ENCODE measurements at regions not wholly inside any gene's neighbourhood (a gene's known extent, or its start where the extent isn't known, plus 50 kb on each side); places are given as distances from the start of the nearest gene placed in this dataset.
"Not testable (repeated sequence)": the region's sequence is repeated elsewhere in the genome, so short reads cannot be mapped to it uniquely, and the experiment has no call there.

DNA sequence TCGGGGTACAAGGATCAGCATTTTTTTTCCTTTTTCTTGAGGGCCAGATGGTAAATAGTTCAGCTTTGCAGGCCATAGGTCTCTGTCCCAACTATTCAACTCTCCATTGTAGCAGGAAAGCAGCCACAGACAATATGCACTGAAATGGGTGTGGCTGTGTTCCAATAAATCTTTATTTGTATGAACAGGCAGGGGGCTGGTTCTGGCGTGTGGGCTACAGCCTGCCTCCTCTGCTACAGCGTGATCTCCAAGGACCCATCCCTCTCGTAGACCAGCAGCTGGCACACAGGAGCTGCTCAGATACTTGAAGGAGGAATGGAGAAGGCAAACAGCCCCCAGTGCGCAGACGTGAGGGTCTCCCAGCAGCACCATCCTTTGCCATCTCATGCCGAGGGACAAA is 91.8 kb upstream of the FRG2C start:
- WGBS (ENCODE audit: insufficient coverage, insufficient replicate concordance, low lambda C conversion rate, missing lambda C conversion rate) = 9% methylated on average over 7 of the region's 7 CpGs
- H3K79me2 ChIP-seq (ENCODE audit: control insufficient read depth, insufficient read depth, low read length); H3K4me2 ChIP-seq (ENCODE audit: control insufficient read depth, insufficient read depth); SMC1A ChIA-PET (ENCODE audit: uncharacterized antibody, unreplicated experiment); H3K27ac ChIP-seq (ENCODE audit: control insufficient read depth, insufficient read depth); H3K9ac ChIP-seq (ENCODE audit: control insufficient read depth, insufficient read depth, low read length); POLR2A ChIA-PET; in situ Hi-C loops (cut with MboI); RAD21 ChIA-PET (ENCODE audit: unreplicated experiment); H3K9me3 ChIP-seq (replicated peaks; ENCODE audit: control insufficient read depth, insufficient read depth, low read length); DNase-seq (ENCODE audit: low read depth, low spot score); H3K4me3 ChIP-seq; FAIRE-seq; H3K27me3 ChIP-seq (replicated peaks in 1 of 2; ENCODE audit: control insufficient read depth in 2 of 2, insufficient read depth in 2 of 2, low read length in 1 of 2); BruUV-seq (replicated peaks); H3K36me3 ChIP-seq (ENCODE audit: control insufficient read depth in 2 of 2, insufficient read depth in 2 of 2, low read length in 1 of 2); CTCF ChIA-PET; intact Hi-C loops (cut with micrococcal nuclease; ENCODE audit: unreplicated experiment); ATAC-seq; H3K4me1 ChIP-seq (ENCODE audit: control insufficient read depth, insufficient read depth, low read length); H2AFZ ChIP-seq (ENCODE audit: control insufficient read depth, low read depth, low read length); H4K20me1 ChIP-seq (ENCODE audit: control insufficient read depth, insufficient read depth): not testable (repeated sequence)

DNA sequence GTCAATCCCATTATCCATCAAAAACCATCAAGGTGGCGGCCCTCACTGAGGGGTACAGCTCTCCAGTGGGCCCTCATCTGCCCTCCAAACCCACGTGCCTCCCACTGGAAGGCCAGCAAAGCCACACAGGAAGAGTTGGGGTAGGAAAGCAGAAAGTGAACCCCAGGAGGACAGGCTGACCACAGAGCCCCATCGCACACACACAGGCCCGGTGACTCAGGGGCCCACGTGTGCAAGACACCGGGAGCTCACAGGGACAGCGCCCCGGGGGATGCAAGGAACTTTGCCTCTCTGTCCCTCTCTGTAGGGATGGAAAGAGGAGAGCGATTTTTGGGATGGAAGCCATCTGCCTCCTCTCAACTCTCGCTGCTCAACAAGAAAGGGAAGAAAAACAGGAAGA is 85.0 kb upstream of the FRG2C start:
- H3K9ac ChIP-seq (ENCODE audit: control insufficient read depth, insufficient read depth, low read length); H3K4me2 ChIP-seq (ENCODE audit: control insufficient read depth, insufficient read depth); DNase-seq (ENCODE audit: low read depth, low spot score); H3K27me3 ChIP-seq (replicated peaks in 1 of 2; ENCODE audit: control insufficient read depth in 2 of 2, insufficient read depth in 2 of 2, low read length in 1 of 2); H4K20me1 ChIP-seq (ENCODE audit: control insufficient read depth, insufficient read depth); SMC1A ChIA-PET (ENCODE audit: uncharacterized antibody, unreplicated experiment); POLR2A ChIA-PET; in situ Hi-C loops (cut with MboI); H3K36me3 ChIP-seq (ENCODE audit: control insufficient read depth in 2 of 2, insufficient read depth in 2 of 2, low read length in 1 of 2); H3K4me3 ChIP-seq; H3K27ac ChIP-seq (ENCODE audit: control insufficient read depth, insufficient read depth); ATAC-seq; RAD21 ChIA-PET (ENCODE audit: unreplicated experiment); H3K79me2 ChIP-seq (ENCODE audit: control insufficient read depth, insufficient read depth, low read length); BruUV-seq (replicated peaks); H3K9me3 ChIP-seq (replicated peaks; ENCODE audit: control insufficient read depth, insufficient read depth, low read length); intact Hi-C loops (cut with micrococcal nuclease; ENCODE audit: unreplicated experiment); H3K4me1 ChIP-seq (ENCODE audit: control insufficient read depth, insufficient read depth, low read length); FAIRE-seq; H2AFZ ChIP-seq (ENCODE audit: control insufficient read depth, low read depth, low read length): not testable (repeated sequence)
- CTCF ChIA-PET = interaction anchor here (1.1 to 1.4 kb wide), 2 partner anchors 387 to 430 kb away, joined by 3 read pairs; no protein-coding TSS in a partner anchor
- 23% methylated on average over 10 of the region's 10 CpGs for WGBS (ENCODE audit: insufficient coverage, insufficient replicate concordance, low lambda C conversion rate, missing lambda C conversion rate)

DNA sequence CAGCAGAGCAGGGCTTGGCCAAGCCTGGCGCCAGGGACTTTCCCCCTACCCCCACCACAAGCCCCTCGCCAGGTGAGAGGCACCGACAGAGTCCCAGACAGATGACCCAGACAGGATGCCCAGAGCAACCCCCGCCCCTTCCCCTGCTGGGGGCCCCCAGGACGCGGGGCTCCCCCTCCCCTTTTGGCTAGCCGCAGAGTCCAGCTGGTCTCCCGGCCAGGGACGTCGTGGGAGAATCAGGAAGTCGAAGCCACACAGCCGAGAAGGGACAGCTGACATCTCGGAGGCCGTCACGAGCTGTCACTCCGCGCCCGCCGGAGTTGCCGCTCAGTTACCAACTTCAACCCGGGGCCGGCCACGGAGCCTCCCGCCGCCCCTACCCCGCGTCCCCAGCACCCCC is 84.6 kb upstream of the FRG2C start:
- RAD21 ChIA-PET (ENCODE audit: unreplicated experiment) = not testable (repeated sequence)

More for the DNA sequence above, 84.6 kb upstream of the FRG2C start:
- H3K27ac ChIP-seq (ENCODE audit: control insufficient read depth, insufficient read depth); POLR2A ChIA-PET; H2AFZ ChIP-seq (ENCODE audit: control insufficient read depth, low read depth, low read length); DNase-seq (ENCODE audit: low read depth, low spot score); FAIRE-seq; H4K20me1 ChIP-seq (ENCODE audit: control insufficient read depth, insufficient read depth); H3K4me2 ChIP-seq (ENCODE audit: control insufficient read depth, insufficient read depth); intact Hi-C loops (cut with micrococcal nuclease; ENCODE audit: unreplicated experiment); H3K36me3 ChIP-seq (ENCODE audit: control insufficient read depth in 2 of 2, insufficient read depth in 2 of 2, low read length in 1 of 2); H3K79me2 ChIP-seq (ENCODE audit: control insufficient read depth, insufficient read depth, low read length); BruUV-seq (replicated peaks); H3K27me3 ChIP-seq (replicated peaks in 1 of 2; ENCODE audit: control insufficient read depth in 2 of 2, insufficient read depth in 2 of 2, low read length in 1 of 2); H3K4me3 ChIP-seq; in situ Hi-C loops (cut with MboI); H3K4me1 ChIP-seq (ENCODE audit: control insufficient read depth, insufficient read depth, low read length); ATAC-seq; H3K9ac ChIP-seq (ENCODE audit: control insufficient read depth, insufficient read depth, low read length); H3K9me3 ChIP-seq (replicated peaks; ENCODE audit: control insufficient read depth, insufficient read depth, low read length): not testable (repeated sequence)
- ChIA-PET CTCF (interaction anchor here (1.1 to 1.4 kb wide), 2 partner anchors 387 to 431 kb away, joined by 3 read pairs; no protein-coding TSS in a partner anchor), SMC1A (ENCODE audit: uncharacterized antibody, unreplicated experiment) (interaction anchor here (1.3 kb wide), 1 partner anchor 387 kb away, joined by 3 read pairs; no protein-coding TSS in a partner anchor)
- 25% methylated on average over 2 of the region's 27 CpGs for WGBS (ENCODE audit: insufficient coverage, insufficient replicate concordance, low lambda C conversion rate, missing lambda C conversion rate)

Data from GM12878 (cell line).